Stimulated activated CD8-positive, alpha-beta memory T cell treated with anti-CD3 and anti-CD28 coated beads, Interleukin-7, amount 100 ng/mL, for 4 hours (primary cell): ENCODE measurements at regions not wholly inside any gene's neighbourhood (a gene's known extent, or its start where the extent isn't known, plus 50 kb on each side); places are given as distances from the start of the nearest gene placed in this dataset.

Source experiments
- DNase-seq, 2 donors: peaks; one replicate each; pipeline ENCODE4 v3.0.0-alpha.2; 2020; ENCODE audit warnings: low read depth in 2 of 2

- DNase-seq, result no peak
These were observed 1127.5 kb downstream of the BRD1 start for GRCh38 chr22:48700180-48700565.

DNA sequence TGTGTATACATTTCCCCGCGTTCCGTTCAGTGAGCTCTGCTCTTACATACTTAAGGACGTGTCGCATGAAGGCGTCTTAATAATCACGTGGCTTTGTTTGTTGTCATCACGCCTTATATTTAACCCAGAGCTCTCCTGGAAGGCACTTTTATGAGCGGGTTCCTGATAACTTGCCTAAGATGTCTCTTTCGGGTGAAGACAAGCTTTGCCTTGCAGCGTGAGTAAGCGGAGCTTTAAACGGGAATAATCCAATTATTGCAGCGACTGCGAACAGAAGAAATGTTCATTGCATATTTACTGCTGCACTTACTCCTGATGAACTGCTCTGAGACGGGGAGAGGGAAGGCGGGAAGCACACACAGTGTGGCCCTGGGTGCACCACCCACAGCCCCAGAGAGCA lies 1128.2 kb downstream of the BRD1 start:
- DNase-seq, result no peak

DNA sequence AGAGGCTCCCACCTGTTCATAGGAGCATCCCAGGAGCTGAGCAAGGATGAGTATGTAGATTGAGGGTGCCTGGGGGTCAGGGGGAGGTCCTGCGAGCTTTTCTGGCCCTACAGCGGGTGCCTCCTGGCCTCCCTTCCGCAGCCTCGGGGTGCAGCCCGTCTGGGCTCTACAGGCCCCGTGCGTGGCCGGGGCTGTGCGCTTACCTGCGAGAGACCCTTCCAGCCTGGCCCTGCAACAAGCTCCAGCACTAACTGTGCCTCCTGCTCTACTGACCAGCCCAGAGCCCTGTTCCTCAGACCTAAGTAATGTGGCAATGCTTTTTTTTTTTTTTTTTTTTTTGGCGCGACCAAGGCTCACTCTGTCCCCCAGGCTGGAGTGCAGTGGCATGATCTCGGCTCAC lies 1129.1 kb downstream of the BRD1 start:
- DNase-seq, result no peak

DNA sequence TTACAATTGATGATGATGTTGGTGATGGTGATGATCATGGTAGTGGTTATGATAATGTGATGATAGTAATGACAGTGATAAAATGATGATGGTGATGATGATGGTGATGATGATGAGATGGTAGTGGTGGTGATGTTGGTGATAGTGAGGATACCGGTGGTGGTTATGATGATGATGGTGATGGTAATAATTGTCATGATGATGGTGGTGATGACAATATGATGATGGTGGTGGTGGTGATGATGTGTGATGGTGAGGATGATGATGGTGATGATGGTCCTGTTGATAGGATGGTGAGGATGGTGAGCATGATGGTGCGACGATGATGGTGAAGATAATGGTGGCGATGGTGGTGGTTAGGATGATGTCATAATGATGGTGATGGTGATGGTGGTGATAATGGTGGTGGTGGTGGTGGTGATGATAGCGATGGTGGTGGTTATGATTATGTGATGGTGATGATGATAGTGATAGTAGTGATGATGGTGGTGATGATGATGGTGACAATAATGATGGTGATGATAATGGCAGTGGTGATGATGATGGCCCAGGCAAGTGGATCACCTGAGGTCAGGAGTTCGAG lies 1129.9 kb downstream of the BRD1 start:
- DNase-seq, result no peak

DNA sequence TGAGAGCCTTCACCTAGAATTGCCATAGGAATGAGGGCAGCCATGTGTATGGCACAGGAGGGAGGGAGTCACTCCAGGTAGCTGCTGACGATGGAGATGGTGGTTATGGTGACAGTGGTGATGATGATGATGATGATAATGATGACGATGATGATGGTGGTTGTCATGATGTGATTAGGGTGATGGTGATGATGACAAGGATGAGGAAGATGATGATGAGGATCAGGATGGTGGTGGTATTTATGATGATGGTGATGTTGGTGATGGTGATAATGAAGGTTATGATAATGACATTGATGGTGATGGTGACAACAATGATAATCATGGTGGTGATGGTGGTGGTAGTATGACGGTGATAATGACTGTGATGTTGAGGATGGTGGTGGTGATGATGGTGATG lies 1130.5 kb downstream of the BRD1 start:
- no peak for DNase-seq

DNA sequence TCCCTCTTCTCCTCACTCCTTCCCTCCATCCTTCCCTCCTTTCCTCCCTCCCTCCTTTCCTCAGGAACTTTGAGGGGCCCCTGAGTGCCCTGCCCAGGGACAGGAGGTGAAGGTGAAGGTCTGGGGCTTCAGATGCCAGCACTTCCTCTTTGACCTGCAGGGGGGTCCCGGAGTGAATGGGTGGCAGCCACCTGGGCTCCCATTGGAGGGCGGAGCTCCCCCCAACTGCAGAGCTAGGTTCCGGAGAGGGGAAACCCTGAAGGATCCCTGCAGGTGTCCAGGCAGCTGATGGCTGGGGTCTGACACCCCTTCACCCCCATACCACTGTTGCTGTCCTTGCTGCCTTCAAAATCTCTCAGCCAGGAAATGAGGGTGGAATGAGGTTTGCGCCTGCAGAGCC lies 1131.3 kb downstream of the BRD1 start:
- DNase-seq, result no peak

DNA sequence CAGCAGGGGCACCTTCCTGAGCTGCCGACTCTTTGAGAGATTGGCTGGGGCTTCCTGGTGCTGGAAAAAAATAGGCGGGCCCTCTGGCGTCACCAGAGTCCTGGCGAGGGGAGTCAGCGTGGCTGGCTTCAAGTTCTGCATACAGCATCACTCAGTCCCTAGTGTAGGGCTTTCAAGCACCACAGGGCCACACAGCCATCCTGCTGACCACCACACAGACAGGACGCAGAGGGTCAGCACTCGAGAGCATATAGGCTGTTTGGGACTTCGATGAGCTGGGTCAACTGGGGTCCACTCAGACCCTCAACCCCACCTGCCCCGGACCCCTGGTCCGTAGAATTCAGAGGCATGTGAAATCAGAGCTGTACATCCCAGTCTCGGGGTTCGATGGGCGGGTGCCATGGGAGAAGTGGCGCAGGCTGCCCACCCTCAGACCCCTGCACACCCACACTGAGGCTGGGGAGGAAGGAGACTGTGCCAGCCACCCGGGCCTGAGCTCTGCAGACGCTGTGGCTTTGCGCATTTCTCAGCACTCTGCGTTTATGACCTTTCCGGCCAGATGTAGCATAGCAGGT lies 1131.9 kb downstream of the BRD1 start:
- no peak for DNase-seq

DNA sequence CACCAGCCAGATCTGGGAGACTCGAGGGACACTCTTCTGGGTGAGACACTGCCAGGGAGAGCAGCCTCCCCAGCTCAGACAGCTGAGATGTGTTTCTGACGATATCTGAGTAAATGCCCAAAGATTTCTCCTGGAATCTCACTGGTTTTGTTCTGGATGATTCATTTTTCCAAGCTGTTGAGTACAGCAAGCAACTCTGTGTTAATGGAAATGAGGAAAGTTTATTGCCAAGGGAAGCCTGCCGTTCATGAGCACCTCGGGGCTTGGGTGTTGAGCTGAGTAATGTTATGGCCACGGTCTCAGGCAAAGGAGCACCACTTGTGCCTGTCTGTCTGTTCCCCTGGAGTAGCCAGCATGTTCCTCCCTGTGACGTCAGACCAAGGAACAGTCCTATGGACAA lies 1132.4 kb downstream of the BRD1 start:
- no peak for DNase-seq

- DNase-seq, result no peak
These were observed 1133.3 kb downstream of the BRD1 start for GRCh38 chr22:48694296-48694883.

DNA sequence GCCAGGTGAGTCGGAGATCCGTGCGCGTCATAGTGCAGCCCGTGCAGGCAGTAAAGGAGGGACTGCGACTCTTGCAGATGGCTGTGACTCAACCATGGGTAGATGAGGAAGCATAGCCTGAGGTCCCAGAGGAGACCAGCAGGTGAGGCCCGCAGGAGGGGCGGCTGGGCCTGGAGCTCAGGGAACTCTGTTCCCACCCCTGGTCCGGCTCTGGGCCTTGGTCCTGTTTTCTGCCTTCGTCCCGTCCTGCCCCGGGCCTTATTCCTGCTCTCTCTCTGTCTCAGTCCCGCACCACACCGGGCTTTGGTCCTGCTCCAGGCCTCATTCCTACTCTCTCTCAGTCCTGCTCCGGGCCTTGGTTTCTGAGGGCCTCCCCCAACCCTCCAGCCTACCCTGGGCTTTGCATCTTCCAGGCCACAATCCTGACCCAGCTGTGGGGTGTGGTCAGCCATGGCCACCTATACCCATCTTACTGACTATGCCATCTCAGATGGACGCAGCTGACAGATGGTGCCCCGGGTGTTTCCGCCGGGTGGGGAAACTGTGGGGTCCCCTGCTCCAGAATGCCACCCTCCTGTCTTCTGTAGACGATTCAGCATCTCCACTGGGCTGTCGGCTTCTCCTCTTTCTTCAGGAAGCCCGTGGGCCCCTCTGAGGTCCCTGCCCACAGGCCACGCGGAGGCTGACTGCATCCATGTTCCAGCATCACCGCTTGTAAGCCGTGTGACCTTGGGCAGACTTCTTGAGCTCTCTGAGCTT lies 1134.1 kb downstream of the BRD1 start:
- no peak for DNase-seq

- DNase-seq, result no peak
These were observed 1134.8 kb downstream of the BRD1 start for GRCh38 chr22:48692734-48693376.

- no peak for DNase-seq
These were observed 1136.2 kb downstream of the BRD1 start for GRCh38 chr22:48691431-48691851.

GRCh38 chr22:48690583-48691317 lies 1136.9 kb downstream of the BRD1 start:
- DNase-seq, result no peak

DNA sequence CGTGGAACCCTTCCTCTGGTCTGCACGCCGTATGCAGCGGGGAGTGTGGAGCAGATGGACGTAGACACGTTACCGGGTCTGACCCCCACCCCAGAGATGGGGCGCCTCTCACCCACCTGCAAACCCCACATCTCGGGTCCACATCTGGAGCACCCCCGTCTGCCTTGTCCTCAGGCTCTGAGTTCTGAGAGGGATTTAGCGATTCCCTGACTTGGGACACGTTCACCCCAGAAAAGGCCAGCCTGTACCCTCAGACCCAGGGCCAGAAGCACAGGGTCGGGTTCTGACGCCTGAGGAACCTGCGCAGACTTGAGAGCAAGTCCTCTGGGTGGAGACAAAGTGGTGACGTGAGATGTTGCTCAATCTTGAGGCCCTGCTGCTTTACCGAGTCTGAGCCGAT lies 1138.5 kb downstream of the BRD1 start:
- no peak for DNase-seq

- no peak for DNase-seq
These were observed 1139.3 kb downstream of the BRD1 start for GRCh38 chr22:48688366-48688765.

DNA sequence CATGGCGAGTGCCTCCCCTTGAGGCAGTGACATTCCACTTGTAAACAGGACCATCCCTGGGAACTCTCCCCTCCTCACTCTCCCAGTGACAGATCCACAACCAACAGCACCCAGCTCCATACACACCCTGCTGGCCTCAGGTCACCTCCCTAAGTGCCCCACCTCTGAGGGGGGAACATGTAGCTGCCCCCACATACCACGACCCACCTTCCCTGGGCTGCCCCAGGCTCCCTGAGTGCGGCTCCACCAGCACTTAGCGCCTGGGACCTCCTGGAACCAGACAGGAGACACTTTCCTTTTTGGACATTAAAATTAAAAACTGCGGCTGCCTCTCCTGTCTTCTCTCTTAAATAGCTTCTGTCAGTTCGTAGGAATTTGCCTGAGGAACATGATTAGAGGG lies 1140.1 kb downstream of the BRD1 start:
- DNase-seq, result no peak

GRCh38 chr22:48686694-48687302 lies 1140.9 kb downstream of the BRD1 start:
- DNase-seq, result no peak

DNA sequence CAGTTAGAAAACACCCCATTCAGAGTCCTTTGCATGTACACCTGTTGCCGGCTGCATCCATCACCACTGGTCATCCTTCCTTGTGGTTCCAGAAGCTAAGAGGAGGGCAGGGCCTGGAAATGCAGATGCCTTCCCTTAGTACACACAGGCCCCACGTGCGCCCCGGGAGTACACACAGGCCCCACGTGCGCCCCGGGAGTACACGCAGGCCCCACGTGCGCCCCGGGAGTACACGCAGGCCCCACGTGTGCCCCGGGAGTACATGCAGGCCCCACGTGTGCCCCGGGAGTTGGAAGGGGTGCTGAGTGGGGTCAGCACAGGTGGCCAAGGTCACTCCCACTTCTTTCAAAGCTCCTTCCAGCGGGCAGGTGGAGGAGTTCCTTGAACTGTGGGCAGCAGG lies 1141.9 kb downstream of the BRD1 start:
- DNase-seq, result no peak

GRCh38 chr22:48683640-48684039 lies 1144.0 kb downstream of the BRD1 start:
- DNase-seq, result no peak

DNA sequence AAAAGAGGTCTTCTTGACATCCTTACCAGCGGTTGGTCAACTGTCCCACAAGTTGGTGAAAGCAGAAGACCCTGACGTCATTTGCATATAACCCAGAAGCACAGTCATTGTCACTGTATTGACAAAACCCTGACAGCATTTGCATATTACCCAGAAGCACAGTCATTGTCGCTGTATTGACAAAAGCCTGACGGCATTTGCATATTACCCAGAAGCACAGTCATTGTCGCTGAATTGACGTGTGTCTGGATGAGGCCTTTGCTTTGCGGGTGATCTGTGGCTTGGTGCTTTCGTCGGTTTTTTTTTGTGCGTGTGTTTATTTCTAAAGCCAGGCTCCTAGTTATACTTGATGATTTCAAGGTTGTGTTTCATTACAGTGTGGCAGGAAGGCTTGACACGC lies 1145.2 kb downstream of the BRD1 start:
- DNase-seq, result no peak

DNA sequence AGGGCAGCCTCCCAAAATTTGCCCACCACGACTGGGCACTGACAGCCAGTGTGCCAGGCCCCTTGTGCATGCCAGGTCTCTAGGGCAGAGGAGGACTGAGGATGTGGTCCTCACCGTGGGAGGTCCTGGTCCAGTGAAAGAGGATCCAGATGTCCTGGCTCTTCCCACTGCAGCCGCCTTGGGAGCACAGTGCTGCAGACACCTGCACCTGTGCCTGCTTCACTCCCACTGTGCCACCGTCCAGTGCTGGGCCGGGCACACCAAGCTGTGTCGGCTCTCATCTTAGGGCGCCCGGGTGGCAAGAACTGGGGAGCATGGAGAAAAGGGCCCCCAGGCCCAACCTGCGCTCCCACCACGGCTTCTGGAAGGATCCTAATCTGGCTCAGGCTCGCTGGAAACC lies 1147.1 kb downstream of the BRD1 start:
- no peak for DNase-seq
